Panc1 (cell line): ENCODE measurements at regions not wholly inside any gene's neighbourhood (a gene's known extent, or its start where the extent isn't known, plus 50 kb on each side); places are given as distances from the start of the nearest gene placed in this dataset.

Experiments
- ATAC-seq: fragments of 200-7000 bp; cut with Tn5 transposase; 2 replicates; pipeline ENCODE4 v1.9.1; 2020; ENCODE audit warnings: mild to moderate bottlenecking, moderate library complexity
- BruUV-seq: library from RNA; stranded (reverse); fragments of 400-500 nt; replicated peaks from 2 replicates; lab custom pipeline; 2021; lab: Mats Ljungman, UMichigan
- CTCF ChIA-PET: fragments of 300-600 bp; sonication (Branson Sonifier 250); formaldehyde crosslinking; loops from one replicate; lab custom pipeline; 2022; ENCODE audit warnings: antibody characterized with exemption; lab: Charles Lee
- POLR2A ChIA-PET: fragments of 300-600 bp; sonication (Branson Sonifier 250); formaldehyde crosslinking; loops from one replicate; lab custom pipeline; 2022; ENCODE audit warnings: antibody characterized with exemption; lab: Charles Lee
- DNase-seq: peaks from one replicate; pipeline ENCODE4 v3.0.0-alpha.2; 2010; ENCODE audit warnings: low read depth, low spot score
- H3K27ac ChIP-seq: 2 replicates; pipeline ENCODE4 v1.5.1; 2011; ENCODE audit warnings: mild to moderate bottlenecking, low read length, inconsistent platforms
- H3K27me3 ChIP-seq: fragments of 200-500 bp; sonication (Bioruptor generic); 2 replicates; pipeline ENCODE4 v1.6.0; 2014; ENCODE audit warnings: low read length, inconsistent platforms; ENCODE audit not compliant: control insufficient read depth, insufficient read depth
- H3K36me3 ChIP-seq: fragments of 200-500 bp; sonication (Bioruptor generic); 2 replicates; pipeline ENCODE4 v1.5.1; 2014; ENCODE audit warnings: inconsistent platforms, mild to moderate bottlenecking, low read length, moderate library complexity; ENCODE audit not compliant: control insufficient read depth, insufficient read depth
- H3K4me1 ChIP-seq: 2 replicates; pipeline ENCODE4 v1.5.1; 2011; ENCODE audit warnings: inconsistent platforms, mild to moderate bottlenecking, low read length, moderate library complexity; ENCODE audit not compliant: control insufficient read depth, insufficient read depth
- H3K4me3 ChIP-seq, 2 experiments: 2 replicates each; pipeline ENCODE4 v1.5.1; 2011 to 2012; ENCODE audit warnings: low read depth in 2 of 2, low read length in 2 of 2, mild to moderate bottlenecking in 2 of 2, inconsistent platforms in 1 of 2, moderate library complexity in 1 of 2
- H3K9me3 ChIP-seq: fragments of 200-500 bp; sonication (Bioruptor generic); 2 replicates; pipeline ENCODE4 v1.5.1; 2014; ENCODE audit warnings: low read depth, mild to moderate bottlenecking, inconsistent platforms, low read length, moderate library complexity; ENCODE audit not compliant: control insufficient read depth, insufficient read depth
- CTCF ChIP-seq: fragments of 450-650 bp; IDR thresholded peaks from 2 replicates; pipeline ENCODE4 v1.5.1; 2017; ENCODE audit warnings: mild to moderate bottlenecking
- POLR2AphosphoS5 ChIP-seq: IDR thresholded peaks from 2 replicates; pipeline ENCODE4 v1.6.1; 2012; ENCODE audit warnings: mild to moderate bottlenecking, low read depth, low read length, moderate library complexity
- REST ChIP-seq, 2 experiments: IDR thresholded peaks; 2 replicates each; pipeline ENCODE4 v1.6.1; 2011 to 2012; ENCODE audit warnings: low read depth in 2 of 2, control low read depth in 1 of 2, low read length in 1 of 2, mild to moderate bottlenecking in 1 of 2, moderate library complexity in 1 of 2; ENCODE audit not compliant: insufficient read depth in 1 of 2
- SIN3A ChIP-seq: IDR thresholded peaks from 2 replicates; pipeline ENCODE4 v1.6.1; 2012; ENCODE audit warnings: low read depth, mild to moderate bottlenecking, low read length, moderate library complexity, borderline replicate concordance; ENCODE audit not compliant: insufficient read depth
- TCF7L2 ChIP-seq: IDR thresholded peaks from 2 replicates; pipeline ENCODE4 v1.6.1; 2011; ENCODE audit warnings: mild to moderate bottlenecking, low read depth, low read length, inconsistent platforms
- in situ Hi-C: cut with HindIII; loops from 2 replicates; pipeline ENCODE4 v1.10.0; 2016; ENCODE audit warnings: low sequenced_read_pairs, low pct_unique_long_range_greater_than_20kb
- intact Hi-C: fragments of 100-400 bp; cut with micrococcal nuclease; formaldehyde crosslinking; loops from one replicate; pipeline ENCODE4 v1.10.0; 2022; ENCODE audit not compliant: unreplicated experiment

GRCh38 chr5:115458416-115458815 is 86.2 kb downstream of the FEM1C start:
- Histone ChIP-seq H3K27ac (no peak overlapping the region), H3K4me3 (no peak overlapping the region), H3K36me3 (no peaks in the 10 kb centered on the region), H3K9me3 (no peaks in the 10 kb centered on the region), H3K27me3 (no peaks in the 10 kb centered on the region), H3K4me1 (no peaks in the 10 kb centered on the region)
- no peak for TF ChIP-seq POLR2AphosphoS5
- no peak for TF ChIP-seq REST (IDR thresholded peaks at IDR 0.05; ENCODE audit: insufficient read depth in 1 of 2, low read depth in 2 of 2, low read length in 1 of 2)
- no peak for TF ChIP-seq SIN3A
- no peak for TF ChIP-seq CTCF
- TF ChIP-seq TCF7L2, result no peak
- BruUV-seq, result no TSS peak
- ATAC-seq, result no peak
- CTCF ChIA-PET, result no interaction called here
- in situ Hi-C loops, result no loop called here
- no peak for DNase-seq
- intact Hi-C loops, result no loop called here
- POLR2A ChIA-PET, result no interaction called here

GRCh38 chr5:115458003-115458409 is 86.6 kb downstream of the FEM1C start:
- TF ChIP-seq TCF7L2, result no peak
- no peak for TF ChIP-seq CTCF
- TF ChIP-seq SIN3A, result no peak
- TF ChIP-seq POLR2AphosphoS5, result no peak
- Histone ChIP-seq H3K36me3 (no peaks in the 10 kb centered on the region), H3K4me1 (no peaks in the 10 kb centered on the region), H3K27ac (no peak overlapping the region), H3K27me3 (no peaks in the 10 kb centered on the region), H3K4me3 (no peak overlapping the region), H3K9me3 (no peaks in the 10 kb centered on the region)
- ChIA-PET POLR2A (no interaction called here), CTCF (no interaction called here)
- in situ Hi-C loops, result no loop called here
- no TSS peak for BruUV-seq
- intact Hi-C loops, result no loop called here
- ATAC-seq, result no peak
- DNase-seq, result no peak

- TF ChIP-seq SIN3A, result no peak
- TF ChIP-seq POLR2AphosphoS5, result no peak
- TF ChIP-seq CTCF, result no peak
- TF ChIP-seq REST (IDR thresholded peaks at IDR 0.05; ENCODE audit: insufficient read depth in 1 of 2, low read depth in 2 of 2, low read length in 1 of 2), result no peak
- TF ChIP-seq TCF7L2, result no peak
- H3K4me3 ChIP-seq, result no peak overlapping the region
- no peaks in the 10 kb centered on the region for H3K9me3 ChIP-seq
- no peaks in the 10 kb centered on the region for H3K36me3 ChIP-seq
- H3K27ac ChIP-seq, result no peak overlapping the region
- ATAC-seq (no peak), DNase-seq (no peak)
- intact Hi-C loops (no loop called here), in situ Hi-C loops (no loop called here)
- ChIA-PET POLR2A (no interaction called here), CTCF (no interaction called here)
- H3K27me3 ChIP-seq, result no peaks in the 10 kb centered on the region
- no peaks in the 10 kb centered on the region for H3K4me1 ChIP-seq
- no TSS peak for BruUV-seq
Observed at GRCh38 chr5:115457571-115457970, 87.0 kb downstream of the FEM1C start.
